Heart right ventricle (tissue), 16 donors: ENCODE measurements at regions not wholly inside any gene's neighbourhood (a gene's known extent, or its start where the extent isn't known, plus 50 kb on each side); places are given as distances from the start of the nearest gene placed in this dataset.

Source experiments
- ATAC-seq, 8 donors: fragments of 200-7000 bp; cut with Tn5 transposase; one replicate each; pipeline ENCODE4 v1.9.1; 2020; ENCODE audit warnings: mild to moderate bottlenecking in 8 of 8, moderate library complexity in 8 of 8, moderate number of reproducible peaks in 1 of 8
- DNase-seq, 2 donors: peaks; one replicate each; pipeline ENCODE4 v3.0.0-alpha.2; 2020
- H3K27ac ChIP-seq, 10 donors: fragments of 200-600 bp; sonication (generic) in 2 of 10; one replicate each; pipeline versions ENCODE4 v1.5.0 to v1.8.0; 2020 to 2022; ENCODE audit warnings: mild to moderate bottlenecking in 3 of 10
- H3K27me3 ChIP-seq, 7 donors: fragments of 200-600 bp; one replicate each; pipeline ENCODE4 v1.8.0; 2021 to 2022; ENCODE audit warnings: mild to moderate bottlenecking in 2 of 7
- H3K36me3 ChIP-seq, 9 donors: fragments of 200-600 bp; sonication (generic) in 1 of 9; one replicate each; pipeline versions ENCODE4 v1.5.0 to v1.8.0; 2020 to 2022; ENCODE audit warnings: mild to moderate bottlenecking in 2 of 9
- H3K4me1 ChIP-seq, 9 donors: fragments of 200-600 bp; sonication (generic) in 1 of 9; one replicate each; pipeline versions ENCODE4 v1.5.0 to v1.8.0; 2020 to 2022; ENCODE audit warnings: mild to moderate bottlenecking in 4 of 9
- H3K4me3 ChIP-seq, 10 donors: fragments of 200-600 bp; sonication (generic) in 2 of 10; one replicate each; pipeline versions ENCODE4 v1.5.0 to v1.8.0; 2020 to 2022; ENCODE audit warnings: mild to moderate bottlenecking in 7 of 10, moderate library complexity in 2 of 10
- H3K9me3 ChIP-seq, 11 donors: fragments of 200-600 bp in 10 of 11; sonication (generic) in 2 of 11; one replicate each; pipeline versions ENCODE4 v1.5.0 to v1.8.0; 2013 to 2022; ENCODE audit warnings: mild to moderate bottlenecking in 2 of 11, control low read depth in 1 of 11, moderate library complexity in 1 of 11
- CTCF ChIP-seq, 9 donors: fragments of 200-600 bp; sonication (generic) in 2 of 9; IDR thresholded peaks; one replicate each; pipeline versions ENCODE4 v1.5.0 to v1.8.0; 2021 to 2022; ENCODE audit warnings: antibody characterized with exemption in 9 of 9, mild to moderate bottlenecking in 5 of 9, moderate library complexity in 1 of 9
- WGBS, 2 donors: extraction: QIAGEN DNeasy Blood & Tissue Kit; methylation state at CpG; one replicate each; pipeline ENCODE4 v1.1.7; 2013; ENCODE audit warnings: inconsistent platforms in 1 of 2; 5-methylcytosine and 5-hydroxymethylcytosine counted together
- intact Hi-C, 10 donors: fragments of 100-400 bp; cut with DNase I; formaldehyde crosslinking; loops; one replicate each; pipeline versions ENCODE4 v1.11.1 to v1.14.2; 2022
- donor health status: Arrhythmogenic right ventricular cardiomyopathy.
- donor health status: ischemic (EF 13 %, LVEDD 7.1; RV severe dilation, severe dysfunction).
- donor health status: healthy with polysubstance abuse.
- donor health status: DM: no; HTN: yes; CAD: no.
- donor health status: DM: no; HTN: no; CAD: no.
- donor health status: ischemic (EF 25% LVEDD 6.9; RV normal size, moderate dysfunction).
- donor health status: ischemic (EF 25% LVEDD 5.7; RV mildly dilated, moderate dysfunction).
- donor health status: healthy.
- donor health status: DM: yes; HTN: yes; CAD: no.
- donor health status: Ischemic cardiomyopathy.
- donor health status: ischemic (EF 35%, LVEDD 5.7; RV mildly dilated, moderate dysfunction).
- donor health status: nonischemic (EF 11% LVEDD 7.7; RV severe dilation, severe dysfunction).
- donor health status: DM: yes; HTN: yes; CAD: no.
- donor health status: PGD.
- donor health status: ischemic (EF 29% LVEDD 5.4; RV normal size, mild dysfunction).
- donor health status: nonischemic (EF 23%, LVEDD 6.1; RV moderate dilation, normal function).

- Histone ChIP-seq H3K27me3 (no peaks in the 10 kb centered on the region), H3K4me1 (peaks cover 0 to 74% (median 37%) of the 10 kb centered on the region in 9 donors), H3K36me3 (no peaks in the 10 kb centered on the region), H3K4me3 (no peak overlapping the region), H3K9me3 (peaks cover 0 to 7% (median 0%) of the 10 kb centered on the region in 11 donors), H3K27ac (peak overlapping the region in 7 of 10 donors; percentile 53 to 86 (median 73))
- ATAC-seq (no peak), DNase-seq (no peak)
- 91% methylated on average over 3 of the region's 3 CpGs for WGBS, 2 donors
- intact Hi-C loops = loop anchor here in 2 of 10 donors (2.0 to 10.0 kb wide), 4 partner anchors 191 to 420 kb away; partner anchors contain the start of gene NFIB (in 1 of the 2)
- no peak for TF ChIP-seq CTCF (IDR thresholded peaks at IDR 0.05)
These were observed 412.8 kb downstream of the NFIB start for GRCh38 chr9:13901176-13901575.

DNA sequence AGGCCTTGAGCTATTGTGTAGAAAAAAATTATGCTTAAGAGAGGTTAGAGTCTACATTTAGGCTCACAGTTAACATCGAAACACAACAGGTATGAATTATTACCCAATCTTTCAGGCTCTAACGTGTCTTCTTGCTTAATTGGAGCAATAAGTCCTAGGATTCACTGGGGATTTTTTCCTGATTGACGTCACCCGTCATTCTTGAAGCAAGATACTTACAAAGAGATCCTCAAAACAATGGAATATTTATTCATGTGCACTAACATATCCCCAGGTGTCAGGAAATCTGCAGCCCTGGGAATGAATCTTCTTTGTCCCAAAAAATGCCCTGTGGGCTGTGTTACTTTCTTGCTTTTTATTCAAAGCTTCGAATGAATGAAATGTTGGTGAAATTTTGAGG lies 413.5 kb downstream of the NFIB start:
- peak overlapping the region; percentile 37 to 86 (median 65) for H3K27ac ChIP-seq
- no peaks in the 10 kb centered on the region for H3K9me3 ChIP-seq
- no peak for TF ChIP-seq CTCF (IDR thresholded peaks at IDR 0.05)
- ATAC-seq = peak in 5 of 8 donors; percentile 27 to 63 (median 31)
- peak in 1 of 2 donors; percentile 6 for DNase-seq
- no peak overlapping the region for H3K4me3 ChIP-seq
- 68 to 79% methylated on average over 5 of the region's 5 CpGs for WGBS, 2 donors
- no peaks in the 10 kb centered on the region for H3K27me3 ChIP-seq
- intact Hi-C loops = loop anchor here in 2 of 10 donors (1.0 to 10.0 kb wide), 5 partner anchors 127 to 420 kb away; partner anchors contain the start of gene NFIB (in 1 of the 2)
- H3K4me1 ChIP-seq = peaks cover 0 to 74% (median 41%) of the 10 kb centered on the region in 9 donors
- no peaks in the 10 kb centered on the region for H3K36me3 ChIP-seq

DNA sequence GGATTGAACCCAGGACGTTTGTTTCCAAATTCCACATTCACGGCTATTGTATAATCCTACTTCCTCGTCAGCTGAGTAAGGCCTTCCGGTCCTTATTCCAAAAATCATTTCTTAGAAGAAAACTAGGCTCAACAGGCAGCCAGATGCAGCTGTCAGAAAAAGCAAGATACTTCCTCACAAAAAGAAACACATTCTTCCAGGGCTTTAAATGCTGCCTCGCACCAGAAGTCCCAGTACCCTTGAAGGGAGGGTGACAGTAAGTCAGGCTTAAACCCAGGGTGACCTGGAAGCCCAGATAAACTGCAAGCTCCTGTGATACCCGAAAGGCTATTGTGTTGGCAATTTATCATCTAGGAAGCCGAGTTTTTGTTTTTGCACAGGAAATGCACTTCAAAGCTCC lies 414.0 kb downstream of the NFIB start:
- Histone ChIP-seq H3K9me3 (no peaks in the 10 kb centered on the region), H3K36me3 (no peaks in the 10 kb centered on the region), H3K4me3 (no peak overlapping the region), H3K27ac (peak overlapping the region; percentile 37 to 86 (median 65)), H3K27me3 (no peaks in the 10 kb centered on the region), H3K4me1 (peaks cover 0 to 72% (median 41%) of the 10 kb centered on the region in 9 donors)
- WGBS, 2 donors = 30 to 48% methylated on average over 7 of the region's 7 CpGs
- no peak for TF ChIP-seq CTCF (IDR thresholded peaks at IDR 0.05)
- ATAC-seq (peak; percentile 53 to 83 (median 68)), DNase-seq (peak in 1 of 2 donors; percentile 24)
- intact Hi-C loops = loop anchor here in 3 of 10 donors (1.0 to 10.0 kb wide), 11 partner anchors 115 to 455 kb away; partner anchors contain the start of gene NFIB (in 2 of the 3)

DNA sequence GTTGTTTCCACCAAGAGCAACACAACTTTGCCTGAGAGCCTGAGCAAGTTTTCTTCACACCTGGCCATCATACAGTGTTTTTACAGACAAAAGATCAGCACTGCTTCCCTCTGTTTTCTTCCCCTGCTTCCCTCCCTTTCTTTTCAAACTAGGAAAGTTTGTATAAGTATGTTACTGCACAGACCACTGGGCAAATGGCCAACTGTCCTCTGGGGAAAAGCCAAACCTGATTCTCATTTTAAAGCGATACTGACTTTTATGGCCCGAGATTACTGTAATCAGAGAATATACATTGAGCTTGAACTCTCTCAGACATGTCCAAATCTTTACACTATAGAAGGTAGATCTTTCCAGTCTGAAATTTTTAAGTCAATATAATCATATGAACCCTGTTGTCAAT lies 415.0 kb downstream of the NFIB start:
- peak overlapping the region in 9 of 10 donors; percentile 37 to 86 (median 70) for H3K27ac ChIP-seq
- no peak overlapping the region for H3K4me3 ChIP-seq
- DNase-seq (peak in 1 of 2 donors; percentile 26), ATAC-seq (no peak)
- intact Hi-C loops = loop anchor here in 3 of 10 donors (5.0 to 10.0 kb wide), 6 partner anchors 114 to 456 kb away; partner anchors contain the start of gene NFIB (in 1 of the 3)
- TF ChIP-seq CTCF (IDR thresholded peaks at IDR 0.05) = no peak
- H3K9me3 ChIP-seq = no peaks in the 10 kb centered on the region
- H3K4me1 ChIP-seq = peaks cover 0 to 64% (median 41%) of the 10 kb centered on the region in 9 donors
- no peaks in the 10 kb centered on the region for H3K36me3 ChIP-seq
- 31 to 36% methylated on average over 2 of the region's 2 CpGs for WGBS, 2 donors
- H3K27me3 ChIP-seq = no peaks in the 10 kb centered on the region
